Pancreas (tissue), 10 donors: ENCODE measurements at regions not wholly inside any gene's neighbourhood (a gene's known extent, or its start where the extent isn't known, plus 50 kb on each side); places are given as distances from the start of the nearest gene placed in this dataset.

ENCODE experiments used
- ATAC-seq, 4 donors: fragments of 200-7000 bp; cut with Tn5 transposase; one replicate each; pipeline versions ENCODE4 v1.8.0 to v1.9.1; 2020; ENCODE audit warnings: mild to moderate bottlenecking in 4 of 4, moderate library complexity in 4 of 4
- DNase-seq, 6 donors: peaks; one replicate each; pipeline ENCODE4 v3.0.0-alpha.2; 2020
- FAIRE-seq: peaks from 2 replicates; lab custom pipeline; 2012; peaks lifted over from hg19 to GRCh38; lab: Jason Lieb, UNC
- H3K27ac ChIP-seq, 4 donors: fragments of 200-600 bp; sonication (generic); 1 replicate in 3 of 4; 2 replicates in 1 of 4; pipeline versions ENCODE4 v1.5.0 to v1.8.0; 2020
- H3K27me3 ChIP-seq, 4 donors: fragments of 200-600 bp; one replicate each; pipeline ENCODE4 v1.8.0; 2021
- H3K36me3 ChIP-seq, 3 donors: fragments of 200-600 bp; sonication (generic) in 1 of 3; one replicate each; pipeline versions ENCODE4 v1.5.0 to v1.8.0; 2020 to 2021
- H3K4me1 ChIP-seq, 3 donors: fragments of 200-600 bp; one replicate each; pipeline ENCODE4 v1.8.0; 2021
- H3K4me3 ChIP-seq, 4 donors: fragments of 200-600 bp; sonication (generic) in 2 of 4; one replicate each; pipeline versions ENCODE4 v1.5.0 to v1.8.0; 2020 to 2021
- H3K9me3 ChIP-seq, 4 donors: fragments of 200-600 bp; one replicate each; pipeline ENCODE4 v1.8.0; 2021
- CTCF ChIP-seq, 4 donors: fragments of 200-600 bp; sonication (generic) in 3 of 4; IDR thresholded peaks; one replicate each; pipeline versions ENCODE4 v1.5.0 to v1.8.0; 2021; ENCODE audit warnings: antibody characterized with exemption in 4 of 4
- WGBS, 2 donors: extraction: QIAGEN DNeasy Blood & Tissue Kit; methylation state at CpG; one replicate each; pipeline ENCODE4 v1.1.7; 2013; 5-methylcytosine and 5-hydroxymethylcytosine counted together
- intact Hi-C, 3 donors: fragments of 100-400 bp; cut with DNase I; formaldehyde crosslinking; loops; one replicate each; pipeline versions ENCODE4 v1.11.1 to v1.14.2; 2022
- donor health status: healthy with polysubstance abuse.
- donor health status: DM: no; HTN: no; CAD: no; lungs with moderate emphysema.
- donor health status: DM: no; HTN: no; CAD: no.
- donor health status: control.
- donor health status: control.
- donor health status: Bipolar disorder and iron deficiency.
- donor health status: DM: yes; HTN: yes; CAD: no.
- donor health status: DM: no; HTN: no; CAD: no.
- donor health status: DM: no; HTN: no; CAD: no.
- donor health status: DM: yes; HTN: yes; CAD: no.

DNA sequence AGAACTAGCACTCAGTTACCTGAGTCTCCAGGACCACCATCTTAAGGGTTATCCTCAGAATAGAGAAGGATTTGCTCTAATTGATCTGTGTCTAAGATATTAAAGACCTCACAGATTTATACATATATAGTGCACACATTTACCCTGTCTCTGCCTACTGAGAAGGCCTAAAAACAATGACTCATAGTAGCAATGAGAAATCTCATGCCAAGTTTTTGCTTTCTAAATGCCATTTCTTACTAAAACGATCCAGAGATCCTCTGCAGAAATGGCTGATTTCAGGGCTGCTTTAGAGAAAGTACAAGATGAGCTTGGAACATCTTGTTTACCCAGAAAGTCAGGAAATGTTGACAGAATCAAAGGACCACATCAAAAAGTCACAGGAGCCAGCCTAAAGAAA, 79.1 kb upstream of the INPP4B start:
- FAIRE-seq = no peak
- 47 to 65% methylated on average over 1 of the region's 1 CpG for WGBS, 2 donors
- Histone ChIP-seq H3K4me1 (peaks cover 7 to 12% (median 9%) of the 10 kb centered on the region in 3 donors), H3K4me3 (no peak overlapping the region), H3K9me3 (no peaks in the 10 kb centered on the region), H3K36me3 (no peaks in the 10 kb centered on the region), H3K27me3 (no peaks in the 10 kb centered on the region), H3K27ac (no peak overlapping the region)
- DNase-seq = no peak
- intact Hi-C loops = no loop called here
- no peak for ATAC-seq
- no peak for TF ChIP-seq CTCF (IDR thresholded peaks at IDR 0.05)

- H3K4me1 ChIP-seq = peaks cover 7 to 12% (median 9%) of the 10 kb centered on the region in 3 donors
- H3K4me3 ChIP-seq = no peak overlapping the region
- DNase-seq = no peak
- 17 to 38% methylated on average over 1 of the region's 1 CpG for WGBS, 2 donors
- intact Hi-C loops = no loop called here
- H3K9me3 ChIP-seq = no peaks in the 10 kb centered on the region
- no peak for TF ChIP-seq CTCF (IDR thresholded peaks at IDR 0.05)
- no peaks in the 10 kb centered on the region for H3K36me3 ChIP-seq
- peak in 1 of 4 donors; percentile 43 for ATAC-seq
- H3K27me3 ChIP-seq = no peaks in the 10 kb centered on the region
- H3K27ac ChIP-seq = no peak overlapping the region
- no peak for FAIRE-seq
Measured at GRCh38 chr4:142927721-142928120, 81.6 kb upstream of the INPP4B start.

DNA sequence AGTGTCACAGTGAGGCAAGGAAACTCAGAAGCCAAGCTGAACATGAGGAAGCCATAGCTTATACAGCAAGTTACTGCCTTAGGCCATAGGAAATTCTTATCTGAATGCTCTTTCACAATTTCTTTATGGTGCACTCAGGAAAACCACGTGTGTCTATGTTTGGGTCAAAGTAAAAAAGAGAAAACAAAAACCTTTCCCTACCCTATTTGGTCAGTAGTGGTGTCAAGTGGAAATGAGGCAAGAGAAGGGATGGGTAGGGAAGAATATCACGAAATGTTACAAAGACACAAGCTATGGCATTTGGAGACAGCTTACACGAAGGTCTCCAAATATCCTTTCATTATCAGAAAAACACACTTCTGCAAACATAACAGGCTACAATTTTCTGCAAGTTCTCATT, 83.4 kb upstream of the INPP4B start:
- no peak for TF ChIP-seq CTCF (IDR thresholded peaks at IDR 0.05)
- Histone ChIP-seq H3K27me3 (no peaks in the 10 kb centered on the region), H3K36me3 (no peaks in the 10 kb centered on the region), H3K4me1 (peaks cover 0 to under 1% (median under 1%) of the 10 kb centered on the region in 3 donors), H3K27ac (no peak overlapping the region), H3K9me3 (no peaks in the 10 kb centered on the region), H3K4me3 (no peak overlapping the region)
- ATAC-seq (no peak), DNase-seq (no peak), FAIRE-seq (no peak)
- intact Hi-C loops = no loop called here
- 19 to 23% methylated on average over 3 of the region's 3 CpGs for WGBS, 2 donors

GRCh38 chr4:142933207-142933606, 87.1 kb upstream of the INPP4B start:
- Histone ChIP-seq H3K36me3 (no peaks in the 10 kb centered on the region), H3K27ac (no peak overlapping the region), H3K9me3 (no peaks in the 10 kb centered on the region), H3K27me3 (no peaks in the 10 kb centered on the region), H3K4me1 (no peaks in the 10 kb centered on the region), H3K4me3 (no peak overlapping the region)
- intact Hi-C loops = no loop called here
- TF ChIP-seq CTCF (IDR thresholded peaks at IDR 0.05) = no peak
- 78 to 84% methylated on average over 5 of the region's 5 CpGs for WGBS, 2 donors
- FAIRE-seq (no peak), DNase-seq (no peak), ATAC-seq (no peak)

DNA sequence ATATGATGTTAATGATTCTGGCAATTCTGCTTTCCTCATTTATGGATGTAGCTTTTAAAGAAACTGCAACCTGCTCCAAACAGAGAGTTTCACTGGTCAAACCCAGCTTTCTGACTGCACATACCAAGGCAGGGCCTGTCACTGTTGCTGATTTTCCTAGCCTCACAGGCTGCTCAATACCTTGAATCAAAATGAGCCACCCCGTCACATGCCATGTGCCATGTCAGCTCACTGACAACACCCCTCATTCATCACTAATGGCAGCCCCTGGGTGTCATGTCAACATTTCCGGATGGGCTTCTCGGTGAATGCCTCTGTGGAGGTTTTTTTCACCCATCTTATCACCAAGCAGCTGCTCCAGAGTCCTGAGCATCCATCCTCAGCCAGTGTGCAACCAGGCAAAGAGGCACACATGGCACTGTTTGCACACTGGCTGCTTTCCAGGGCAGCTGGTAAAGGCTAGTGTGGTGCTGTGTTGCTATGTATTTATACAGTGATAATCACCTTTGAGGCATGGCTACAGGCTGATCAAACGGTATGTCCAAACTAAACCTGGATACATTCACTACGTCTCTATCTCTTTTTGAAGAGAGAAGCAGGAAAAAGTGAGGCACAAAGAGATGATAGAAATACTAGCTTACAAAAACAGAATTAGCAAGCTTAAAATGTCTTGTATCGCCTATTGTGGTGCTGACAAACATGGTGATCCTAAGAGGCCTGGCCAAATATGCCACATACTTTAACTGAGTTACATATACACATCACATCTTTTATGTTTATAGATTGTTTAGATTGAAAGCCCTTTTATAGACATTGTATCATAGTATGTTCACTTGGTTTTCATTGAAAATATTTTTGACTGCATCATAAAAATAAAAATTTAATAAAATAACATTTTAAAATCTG, 94.6 kb upstream of the INPP4B start:
- Histone ChIP-seq H3K36me3 (no peaks in the 10 kb centered on the region), H3K9me3 (no peaks in the 10 kb centered on the region), H3K4me1 (no peaks in the 10 kb centered on the region), H3K27ac (no peak overlapping the region), H3K27me3 (peaks cover 0 to 3% (median 0%) of the 10 kb centered on the region in 4 donors), H3K4me3 (no peak overlapping the region)
- ATAC-seq = peak; percentile 82 to 100 (median 98)
- TF ChIP-seq CTCF (IDR thresholded peaks at IDR 0.05) = no peak
- WGBS, 2 donors = 48 to 50% methylated on average over 6 of the region's 6 CpGs
- peak; percentile 52 to 82 (median 70) for DNase-seq
- FAIRE-seq = no peak
- intact Hi-C loops = no loop called here
